ENCODE measurements at regions not wholly inside any gene's neighbourhood (a gene's known extent, or its start where the extent isn't known, plus 50 kb on each side); places are given as distances from the start of the nearest gene placed in this dataset.

DNA sequence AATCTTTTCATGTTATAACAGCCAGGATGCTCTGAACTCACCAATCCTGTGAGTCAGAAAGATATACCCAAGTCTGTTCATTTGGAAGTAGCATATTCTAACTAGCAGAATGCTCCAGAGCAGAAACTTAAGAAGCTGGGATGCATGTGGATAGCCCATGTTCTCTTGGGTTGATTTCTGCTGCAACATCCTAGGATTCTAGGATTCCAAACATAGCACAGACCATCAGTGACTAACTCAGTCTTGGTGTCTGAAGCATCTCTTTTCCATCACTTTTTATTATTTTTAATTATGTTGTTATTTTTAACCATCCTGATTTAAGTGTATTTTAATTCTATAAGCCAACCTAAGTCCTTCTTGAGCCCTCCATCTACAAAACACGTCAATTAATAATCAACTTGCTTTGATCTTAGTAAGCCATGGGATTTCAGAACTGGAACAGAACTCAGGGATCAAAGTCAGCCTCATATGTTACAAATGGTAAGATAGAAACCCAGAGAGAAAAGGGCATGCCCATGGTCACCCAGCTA, 85.4 kb downstream of the OSR1 start:
- BruUV-seq (replicated peaks): no TSS peak
- no peaks in the 10 kb centered on the region for H3K9me1 ChIP-seq (ENCODE audit: control insufficient read depth, insufficient read depth, low read length)
- in situ Hi-C loops (cut with MboI): no loop called here
- no peak for DNase-seq (ENCODE audit: extremely low read depth in 1 of 4, low spot score in 3 of 4)
- no peak overlapping the region for H3K27ac ChIP-seq (ENCODE audit: extremely low read depth, low read depth, low read length)
- POLR2A ChIA-PET: interaction anchor here (1.0 kb wide), 1 partner anchor 9 kb away, joined by 3 read pairs; no protein-coding TSS in a partner anchor
- H3K9me3 ChIP-seq (replicated peaks; ENCODE audit: control insufficient read depth, insufficient read depth, low read depth, low read length): no peaks in the 10 kb centered on the region
- no peak for ATAC-seq
- H3K4me1 ChIP-seq (replicated peaks in 1 of 2; ENCODE audit: control insufficient read depth in 2 of 2, insufficient read depth in 2 of 2, low read length in 2 of 2): no peaks in the 10 kb centered on the region
- CTCF ChIA-PET (ENCODE audit: low intra/inter-chr PET ratio): no interaction called here
- 0% methylated on average over 1 of the region's 1 CpG for WGBS (ENCODE audit: insufficient coverage, low coverage, missing lambda C conversion rate)
- no peak overlapping the region for H3K4me3 ChIP-seq
- no peak for TF ChIP-seq SNRNP70 (optimal IDR thresholded peaks at IDR 0.05; ENCODE audit: low read depth, low read length)
- H3K9ac ChIP-seq (ENCODE audit: insufficient read depth in 1 of 2, low read depth in 2 of 2, low read length in 2 of 2): no peak overlapping the region
- H3K4me2 ChIP-seq (ENCODE audit: insufficient read depth, low read length): no peak overlapping the region
- intact Hi-C loops (cut with micrococcal nuclease): no loop called here
- no peaks in the 10 kb centered on the region for H3K27me3 ChIP-seq (ENCODE audit: control insufficient read depth in 2 of 2, insufficient read depth in 2 of 2, low read length in 2 of 2)
- no peaks in the 10 kb centered on the region for H3K79me2 ChIP-seq (ENCODE audit: control insufficient read depth, insufficient read depth, low read length)
- no peak for FAIRE-seq
- no peaks in the 10 kb centered on the region for H3K36me3 ChIP-seq (ENCODE audit: control insufficient read depth, insufficient read depth, low read length)
- H2AFZ ChIP-seq (ENCODE audit: low read depth, low read length): no peak overlapping the region
- H4K20me1 ChIP-seq (replicated peaks; ENCODE audit: control insufficient read depth, insufficient read depth, low read length): no peaks in the 10 kb centered on the region

- ATAC-seq (no peak), FAIRE-seq (no peak), DNase-seq (ENCODE audit: extremely low read depth in 1 of 4, low spot score in 3 of 4) (no peak)
- 0% methylated on average over 3 of the region's 4 CpGs for WGBS (ENCODE audit: insufficient coverage, low coverage, missing lambda C conversion rate)
- intact Hi-C loops (cut with micrococcal nuclease): no loop called here
- H3K4me1 ChIP-seq (replicated peaks in 1 of 2; ENCODE audit: control insufficient read depth in 2 of 2, insufficient read depth in 2 of 2, low read length in 2 of 2): no peaks in the 10 kb centered on the region
- BruUV-seq (replicated peaks): no TSS peak
- H3K4me2 ChIP-seq (ENCODE audit: insufficient read depth, low read length): no peak overlapping the region
- no peak overlapping the region for H3K4me3 ChIP-seq
- no peak overlapping the region for H2AFZ ChIP-seq (ENCODE audit: low read depth, low read length)
- ChIA-PET CTCF (ENCODE audit: low intra/inter-chr PET ratio) (no interaction called here), POLR2A (interaction anchor here (1.0 kb wide), 1 partner anchor 10 kb away, joined by 3 read pairs; no protein-coding TSS in a partner anchor)
- TF ChIP-seq ELF1 (tag; IDR thresholded peaks at IDR 0.05): no peak
- no peak for TF ChIP-seq SNIP1 (IDR thresholded peaks at IDR 0.05; ENCODE audit: low read depth)
- no peak for TF ChIP-seq RBFOX2 (IDR thresholded peaks at IDR 0.05; ENCODE audit: low read depth, low read length)
- TF ChIP-seq DDX20 (tag; IDR thresholded peaks at IDR 0.05; ENCODE audit: low read depth): no peak
- no peaks in the 10 kb centered on the region for H3K79me2 ChIP-seq (ENCODE audit: control insufficient read depth, insufficient read depth, low read length)
- H3K27ac ChIP-seq (ENCODE audit: extremely low read depth, low read depth, low read length): no peak overlapping the region
- no peaks in the 10 kb centered on the region for H3K27me3 ChIP-seq (ENCODE audit: control insufficient read depth in 2 of 2, insufficient read depth in 2 of 2, low read length in 2 of 2)
- H3K36me3 ChIP-seq (ENCODE audit: control insufficient read depth, insufficient read depth, low read length): no peaks in the 10 kb centered on the region
- H4K20me1 ChIP-seq (replicated peaks; ENCODE audit: control insufficient read depth, insufficient read depth, low read length): no peaks in the 10 kb centered on the region
- H3K9ac ChIP-seq (ENCODE audit: insufficient read depth in 1 of 2, low read depth in 2 of 2, low read length in 2 of 2): no peak overlapping the region
- no peaks in the 10 kb centered on the region for H3K9me3 ChIP-seq (replicated peaks; ENCODE audit: control insufficient read depth, insufficient read depth, low read depth, low read length)
- no peaks in the 10 kb centered on the region for H3K9me1 ChIP-seq (ENCODE audit: control insufficient read depth, insufficient read depth, low read length)
- in situ Hi-C loops (cut with MboI): no loop called here
Measured at GRCh38 chr2:19272039-19272438, 86.4 kb downstream of the OSR1 start.
